ENCODE measurements at regions not wholly inside any gene's neighbourhood (a gene's known extent, or its start where the extent isn't known, plus 50 kb on each side); places are given as distances from the start of the nearest gene placed in this dataset.

- TF ChIP-seq REST (IDR thresholded peaks at IDR 0.05; ENCODE audit: unreplicated experiment) (no peak), ZNF331 (CRISPR knock-in tag; IDR thresholded peaks at IDR 0.05; ENCODE audit: low read depth) (no peak), EZH2phosphoT487 (IDR thresholded peaks at IDR 0.05; ENCODE audit: unreplicated experiment) (no peak), JUNB (IDR thresholded peaks at IDR 0.05; ENCODE audit: unreplicated experiment) (no peak)
- TF ChIP-seq, protein P1, sequence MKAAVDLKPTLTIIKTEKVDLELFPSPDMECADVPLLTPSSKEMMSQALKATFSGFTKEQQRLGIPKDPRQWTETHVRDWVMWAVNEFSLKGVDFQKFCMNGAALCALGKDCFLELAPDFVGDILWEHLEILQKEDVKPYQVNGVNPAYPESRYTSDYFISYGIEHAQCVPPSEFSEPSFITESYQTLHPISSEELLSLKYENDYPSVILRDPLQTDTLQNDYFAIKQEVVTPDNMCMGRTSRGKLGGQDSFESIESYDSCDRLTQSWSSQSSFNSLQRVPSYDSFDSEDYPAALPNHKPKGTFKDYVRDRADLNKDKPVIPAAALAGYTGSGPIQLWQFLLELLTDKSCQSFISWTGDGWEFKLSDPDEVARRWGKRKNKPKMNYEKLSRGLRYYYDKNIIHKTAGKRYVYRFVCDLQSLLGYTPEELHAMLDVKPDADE (IDR thresholded peaks at IDR 0.05) = no peak
Measured at GRCh38 chr9:90998573-90998972, 197.0 kb downstream of the SYK start (continued).

DNA sequence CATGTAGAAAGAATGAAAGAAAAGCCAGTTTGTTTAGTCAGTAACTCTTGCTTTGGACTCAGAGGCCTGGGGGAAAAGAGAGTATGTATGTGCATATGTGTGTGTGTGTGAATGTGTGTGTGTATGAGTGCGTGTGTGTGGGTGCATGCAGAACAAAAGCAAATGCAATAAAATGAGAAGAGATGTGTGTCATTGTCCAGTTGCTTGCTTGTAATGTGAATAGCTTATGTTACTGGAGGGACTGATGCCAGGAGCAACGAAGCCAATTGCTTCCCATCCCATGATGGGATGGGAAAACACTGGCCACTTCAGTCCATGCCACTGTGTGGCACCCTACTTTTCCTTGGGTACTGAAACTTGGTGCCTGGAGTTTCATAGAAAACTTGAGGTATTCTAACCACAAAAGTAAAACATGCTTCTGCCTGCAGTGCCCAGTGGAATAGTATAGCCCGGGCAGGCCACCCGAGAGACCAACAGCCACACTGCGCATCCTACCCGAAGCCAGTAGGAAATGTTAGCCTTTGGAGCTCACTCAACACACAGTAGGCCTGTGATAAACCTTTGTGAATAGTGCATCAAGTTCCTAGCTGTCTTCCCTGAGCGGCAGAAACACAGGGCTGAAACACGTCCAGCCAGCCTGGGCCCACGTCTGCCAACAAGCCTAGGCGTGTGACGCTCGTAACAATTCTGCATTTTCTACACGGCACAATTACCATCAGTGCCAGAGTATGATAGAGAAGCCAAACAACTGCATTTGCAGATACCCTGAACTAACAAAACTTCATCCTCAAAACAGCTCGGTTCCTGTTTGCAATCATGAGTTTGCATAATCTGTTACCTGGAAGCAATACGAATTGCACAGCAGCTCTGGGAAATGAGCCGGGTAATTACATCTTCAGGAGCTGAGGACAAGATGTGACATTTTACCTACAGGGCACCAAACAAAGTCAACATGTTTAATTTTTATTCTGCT is 198.1 kb downstream of the SYK start:
- Mint-ChIP-seq H3K9me3 (peaks cover 20% of the 10 kb centered on the region), H3K36me3 (ENCODE audit: low read depth) (peaks cover 9% of the 10 kb centered on the region; the same call in 2 of the 3 replicates), H3K27me3 (ENCODE audit: insufficient read depth, low read depth, poor library complexity) (peaks cover 2% of the 10 kb centered on the region), H3K4me3 (no peak overlapping the region), H3K4me1 (peaks cover 7% of the 10 kb centered on the region; the same call in 2 of the 3 replicates), H3K27ac (no peak overlapping the region)
- ATAC-seq (no peak), DNase-seq (ENCODE audit: low spot score) (no peak)
- no peak overlapping the region for H2AFZ ChIP-seq
- peaks cover 8% of the 10 kb centered on the region; the same call in 1 of the 2 replicates for H3K4me1 ChIP-seq (ENCODE audit: insufficient read depth)
- no peak overlapping the region for H3K4me3 ChIP-seq
- no peaks in the 10 kb centered on the region for H3K79me2 ChIP-seq (replicated peaks; ENCODE audit: insufficient read depth)
- no peaks in the 10 kb centered on the region for H3K27me3 ChIP-seq (ENCODE audit: insufficient read depth)
- 0 out of 2 replicates have a peak, but pooled peaks cover 22% of the 10 kb centered on the region for H3K9me2 ChIP-seq (ENCODE audit: insufficient read depth)
- H3K4me2 ChIP-seq = no peak overlapping the region
- no peak overlapping the region for H3K27ac ChIP-seq (ENCODE audit: low read depth)
- H3F3A ChIP-seq (replicated peaks; ENCODE audit: low read depth) = no peaks in the 10 kb centered on the region
- H3K36me3 ChIP-seq (ENCODE audit: insufficient read depth) = peaks cover 7% of the 10 kb centered on the region; the same call in 1 of the 2 replicates
- H4K20me1 ChIP-seq (replicated peaks; ENCODE audit: insufficient read depth) = no peaks in the 10 kb centered on the region
- no peak for TF ChIP-seq STAT1 (IDR thresholded peaks at IDR 0.05; ENCODE audit: unreplicated experiment)
- no peak for TF ChIP-seq NANOG (IDR thresholded peaks at IDR 0.05; ENCODE audit: borderline replicate concordance)
- TF ChIP-seq ZNF114 (CRISPR knock-in tag; IDR thresholded peaks at IDR 0.05) = no peak
- TF ChIP-seq CREB1 (CRISPR knock-in tag; IDR thresholded peaks at IDR 0.05; ENCODE audit: low read depth) = no peak
- TF ChIP-seq, protein P2, sequence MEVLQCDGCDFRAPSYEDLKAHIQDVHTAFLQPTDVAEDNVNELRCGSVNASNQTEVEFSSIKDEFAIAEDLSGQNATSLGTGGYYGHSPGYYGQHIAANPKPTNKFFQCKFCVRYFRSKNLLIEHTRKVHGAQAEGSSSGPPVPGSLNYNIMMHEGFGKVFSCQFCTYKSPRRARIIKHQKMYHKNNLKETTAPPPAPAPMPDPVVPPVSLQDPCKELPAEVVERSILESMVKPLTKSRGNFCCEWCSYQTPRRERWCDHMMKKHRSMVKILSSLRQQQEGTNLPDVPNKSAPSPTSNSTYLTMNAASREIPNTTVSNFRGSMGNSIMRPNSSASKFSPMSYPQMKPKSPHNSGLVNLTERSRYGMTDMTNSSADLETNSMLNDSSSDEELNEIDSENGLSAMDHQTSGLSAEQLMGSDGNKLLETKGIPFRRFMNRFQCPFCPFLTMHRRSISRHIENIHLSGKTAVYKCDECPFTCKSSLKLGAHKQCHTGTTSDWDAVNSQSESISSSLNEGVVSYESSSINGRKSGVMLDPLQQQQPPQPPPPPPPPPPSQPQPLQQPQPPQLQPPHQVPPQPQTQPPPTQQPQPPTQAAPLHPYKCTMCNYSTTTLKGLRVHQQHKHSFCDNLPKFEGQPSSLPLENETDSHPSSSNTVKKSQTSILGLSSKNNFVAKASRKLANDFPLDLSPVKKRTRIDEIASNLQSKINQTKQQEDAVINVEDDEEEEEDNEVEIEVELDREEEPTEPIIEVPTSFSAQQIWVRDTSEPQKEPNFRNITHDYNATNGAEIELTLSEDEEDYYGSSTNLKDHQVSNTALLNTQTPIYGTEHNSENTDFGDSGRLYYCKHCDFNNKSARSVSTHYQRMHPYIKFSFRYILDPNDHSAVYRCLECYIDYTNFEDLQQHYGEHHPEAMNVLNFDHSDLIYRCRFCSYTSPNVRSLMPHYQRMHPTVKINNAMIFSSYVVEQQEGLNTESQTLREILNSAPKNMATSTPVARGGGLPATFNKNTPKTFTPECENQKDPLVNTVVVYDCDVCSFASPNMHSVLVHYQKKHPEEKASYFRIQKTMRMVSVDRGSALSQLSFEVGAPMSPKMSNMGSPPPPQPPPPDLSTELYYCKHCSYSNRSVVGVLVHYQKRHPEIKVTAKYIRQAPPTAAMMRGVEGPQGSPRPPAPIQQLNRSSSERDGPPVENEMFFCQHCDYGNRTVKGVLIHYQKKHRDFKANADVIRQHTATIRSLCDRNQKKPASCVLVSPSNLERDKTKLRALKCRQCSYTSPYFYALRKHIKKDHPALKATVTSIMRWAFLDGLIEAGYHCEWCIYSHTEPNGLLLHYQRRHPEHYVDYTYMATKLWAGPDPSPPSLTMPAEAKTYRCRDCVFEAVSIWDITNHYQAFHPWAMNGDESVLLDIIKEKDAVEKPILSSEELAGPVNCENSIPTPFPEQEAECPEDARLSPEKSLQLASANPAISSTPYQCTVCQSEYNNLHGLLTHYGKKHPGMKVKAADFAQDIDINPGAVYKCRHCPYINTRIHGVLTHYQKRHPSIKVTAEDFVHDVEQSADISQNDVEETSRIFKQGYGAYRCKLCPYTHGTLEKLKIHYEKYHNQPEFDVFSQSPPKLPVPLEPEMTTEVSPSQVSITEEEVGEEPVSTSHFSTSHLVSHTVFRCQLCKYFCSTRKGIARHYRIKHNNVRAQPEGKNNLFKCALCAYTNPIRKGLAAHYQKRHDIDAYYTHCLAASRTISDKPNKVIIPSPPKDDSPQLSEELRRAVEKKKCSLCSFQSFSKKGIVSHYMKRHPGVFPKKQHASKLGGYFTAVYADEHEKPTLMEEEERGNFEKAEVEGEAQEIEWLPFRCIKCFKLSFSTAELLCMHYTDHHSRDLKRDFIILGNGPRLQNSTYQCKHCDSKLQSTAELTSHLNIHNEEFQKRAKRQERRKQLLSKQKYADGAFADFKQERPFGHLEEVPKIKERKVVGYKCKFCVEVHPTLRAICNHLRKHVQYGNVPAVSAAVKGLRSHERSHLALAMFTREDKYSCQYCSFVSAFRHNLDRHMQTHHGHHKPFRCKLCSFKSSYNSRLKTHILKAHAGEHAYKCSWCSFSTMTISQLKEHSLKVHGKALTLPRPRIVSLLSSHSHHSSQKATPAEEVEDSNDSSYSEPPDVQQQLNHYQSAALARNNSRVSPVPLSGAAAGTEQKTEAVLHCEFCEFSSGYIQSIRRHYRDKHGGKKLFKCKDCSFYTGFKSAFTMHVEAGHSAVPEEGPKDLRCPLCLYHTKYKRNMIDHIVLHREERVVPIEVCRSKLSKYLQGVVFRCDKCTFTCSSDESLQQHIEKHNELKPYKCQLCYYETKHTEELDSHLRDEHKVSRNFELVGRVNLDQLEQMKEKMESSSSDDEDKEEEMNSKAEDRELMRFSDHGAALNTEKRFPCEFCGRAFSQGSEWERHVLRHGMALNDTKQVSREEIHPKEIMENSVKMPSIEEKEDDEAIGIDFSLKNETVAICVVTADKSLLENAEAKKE (CRISPR knock-in tag; IDR thresholded peaks at IDR 0.05) = no peak
- no peak for TF ChIP-seq EZH2 (IDR thresholded peaks at IDR 0.05; ENCODE audit: low read depth, unreplicated experiment)
